Vagina (tissue), 2 donors: ENCODE measurements at regions not wholly inside any gene's neighbourhood (a gene's known extent, or its start where the extent isn't known, plus 50 kb on each side); places are given as distances from the start of the nearest gene placed in this dataset.
"Not testable (repeated sequence)": the region's sequence is repeated elsewhere in the genome, so short reads cannot be mapped to it uniquely, and the experiment has no call there.

Experiments used
- CTCF ChIP-seq, 3 experiments: fragments of 450-650 bp in 2 of 3; fragments of 200-600 bp in 1 of 3; sonication (generic) in 1 of 3; IDR thresholded peaks; one replicate each; pipeline ENCODE4 v1.5.1; 2017 to 2019; ENCODE audit warnings: antibody characterized with exemption in 3 of 3, mild to moderate bottlenecking in 2 of 3, moderate library complexity in 2 of 3
- POLR2A ChIP-seq, 2 donors: fragments of 450-650 bp; IDR thresholded peaks; one replicate each; pipeline ENCODE4 v1.6.1; 2017; ENCODE audit warnings: antibody characterized with exemption in 2 of 2, mild to moderate bottlenecking in 2 of 2, moderate library complexity in 2 of 2

- not testable (repeated sequence) for TF ChIP-seq CTCF, POLR2A (IDR thresholded peaks at IDR 0.05)
Measured at GRCh38 chr5:86287437-86287836, 330.3 kb upstream of the COX7C start.
